ENCODE measurements at regions not wholly inside any gene's neighbourhood (a gene's known extent, or its start where the extent isn't known, plus 50 kb on each side); places are given as distances from the start of the nearest gene placed in this dataset.

DNA sequence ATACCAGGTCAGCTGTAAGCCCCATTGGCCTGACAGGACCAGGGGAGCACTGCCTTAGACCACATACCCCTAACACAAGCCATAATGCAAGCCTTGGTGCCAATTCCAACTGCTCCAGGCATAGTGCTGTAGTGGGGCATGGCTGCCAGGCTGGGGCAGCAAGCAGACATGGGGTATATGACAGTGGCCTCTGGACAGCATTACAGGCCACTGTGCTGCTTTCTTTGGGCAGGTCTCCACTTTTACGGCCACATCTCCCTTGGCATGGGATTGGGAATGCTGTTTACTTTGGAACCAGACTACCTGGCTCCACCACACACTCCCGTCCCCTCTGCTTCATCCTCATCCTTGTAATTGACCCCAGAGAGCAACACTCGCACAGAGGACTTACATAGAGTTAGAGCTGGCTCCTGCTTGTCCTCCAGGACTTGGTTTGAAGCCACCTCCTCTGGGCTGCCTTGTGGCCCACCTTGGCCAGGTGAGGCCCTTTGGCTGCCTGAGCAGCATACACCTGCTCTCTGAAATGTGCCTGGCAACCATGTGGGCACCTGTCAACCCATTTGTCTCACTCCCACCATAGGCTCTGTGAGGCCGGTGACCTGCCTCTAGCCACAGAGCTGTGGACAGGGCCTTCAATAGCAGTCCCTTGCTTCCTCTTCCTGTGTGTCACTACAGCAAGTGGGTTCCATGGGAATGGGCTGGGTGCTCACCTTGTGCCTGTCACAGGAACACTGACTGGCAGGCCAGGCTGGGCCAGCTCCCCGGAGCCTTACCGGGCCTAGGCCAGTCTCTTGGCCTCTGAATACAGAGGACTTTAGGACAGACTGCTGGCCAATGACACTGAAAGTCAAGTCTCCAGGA is 262.6 kb upstream of the HS6ST1 start:
- Histone ChIP-seq H3K27ac (ENCODE audit: low read depth, low read length) (no peak overlapping the region), H4K20me1 (ENCODE audit: control insufficient read depth, insufficient read depth, low read depth, low read length) (no peaks in the 10 kb centered on the region), H3K36me3 (ENCODE audit: control insufficient read depth, low read length) (no peaks in the 10 kb centered on the region), H3F3A (ENCODE audit: control insufficient read depth, insufficient read depth) (no peaks in the 10 kb centered on the region), H3K4me2 (ENCODE audit: low read length) (no peak overlapping the region), H3K9me2 (replicated peaks; ENCODE audit: control insufficient read depth, low read length) (no peaks in the 10 kb centered on the region), H3K4me1 (ENCODE audit: control insufficient read depth, low read length) (no peaks in the 10 kb centered on the region), H3K79me2 (ENCODE audit: control insufficient read depth, low read length) (no peaks in the 10 kb centered on the region), H3K4me3 (ENCODE audit: low read length) (no peak overlapping the region), H3K27me3 (ENCODE audit: control insufficient read depth, low read length) (no peaks in the 10 kb centered on the region), H3K9me3 (ENCODE audit: control insufficient read depth, insufficient read depth, low read length) (peaks cover 3% of the 10 kb centered on the region; the same call in 1 of the 2 replicates)
- no peak for TF ChIP-seq EZH2phosphoT487 (IDR thresholded peaks at IDR 0.05; ENCODE audit: borderline replicate concordance, low read length)
- TF ChIP-seq, protein P1, sequence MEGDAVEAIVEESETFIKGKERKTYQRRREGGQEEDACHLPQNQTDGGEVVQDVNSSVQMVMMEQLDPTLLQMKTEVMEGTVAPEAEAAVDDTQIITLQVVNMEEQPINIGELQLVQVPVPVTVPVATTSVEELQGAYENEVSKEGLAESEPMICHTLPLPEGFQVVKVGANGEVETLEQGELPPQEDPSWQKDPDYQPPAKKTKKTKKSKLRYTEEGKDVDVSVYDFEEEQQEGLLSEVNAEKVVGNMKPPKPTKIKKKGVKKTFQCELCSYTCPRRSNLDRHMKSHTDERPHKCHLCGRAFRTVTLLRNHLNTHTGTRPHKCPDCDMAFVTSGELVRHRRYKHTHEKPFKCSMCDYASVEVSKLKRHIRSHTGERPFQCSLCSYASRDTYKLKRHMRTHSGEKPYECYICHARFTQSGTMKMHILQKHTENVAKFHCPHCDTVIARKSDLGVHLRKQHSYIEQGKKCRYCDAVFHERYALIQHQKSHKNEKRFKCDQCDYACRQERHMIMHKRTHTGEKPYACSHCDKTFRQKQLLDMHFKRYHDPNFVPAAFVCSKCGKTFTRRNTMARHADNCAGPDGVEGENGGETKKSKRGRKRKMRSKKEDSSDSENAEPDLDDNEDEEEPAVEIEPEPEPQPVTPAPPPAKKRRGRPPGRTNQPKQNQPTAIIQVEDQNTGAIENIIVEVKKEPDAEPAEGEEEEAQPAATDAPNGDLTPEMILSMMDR (IDR thresholded peaks at IDR 0.05; ENCODE audit: low read depth, low read length, poor library complexity, severe bottlenecking): no peak

- no peak for TF ChIP-seq EZH2phosphoT487 (IDR thresholded peaks at IDR 0.05; ENCODE audit: borderline replicate concordance, low read length)
- TF ChIP-seq, protein P1 (IDR thresholded peaks at IDR 0.05; ENCODE audit: low read depth, low read length, poor library complexity, severe bottlenecking): no peak
- Histone ChIP-seq H4K20me1 (ENCODE audit: control insufficient read depth, insufficient read depth, low read depth, low read length) (no peaks in the 10 kb centered on the region), H3K27me3 (ENCODE audit: control insufficient read depth, low read length) (no peaks in the 10 kb centered on the region), H3K36me3 (ENCODE audit: control insufficient read depth, low read length) (no peaks in the 10 kb centered on the region), H3F3A (ENCODE audit: control insufficient read depth, insufficient read depth) (no peaks in the 10 kb centered on the region), H3K4me3 (ENCODE audit: low read length) (no peak overlapping the region), H3K9me3 (ENCODE audit: control insufficient read depth, insufficient read depth, low read length) (peaks cover 3% of the 10 kb centered on the region; the same call in 1 of the 2 replicates), H3K9me2 (replicated peaks; ENCODE audit: control insufficient read depth, low read length) (no peaks in the 10 kb centered on the region), H3K4me2 (ENCODE audit: low read length) (no peak overlapping the region), H3K4me1 (ENCODE audit: control insufficient read depth, low read length) (no peaks in the 10 kb centered on the region), H3K27ac (ENCODE audit: low read depth, low read length) (no peak overlapping the region), H3K79me2 (ENCODE audit: control insufficient read depth, low read length) (no peaks in the 10 kb centered on the region)
These were observed 263.2 kb upstream of the HS6ST1 start for GRCh38 chr2:128581849-128582244.

GRCh38 chr2:128584296-128584890 is 265.7 kb upstream of the HS6ST1 start:
- Histone ChIP-seq H3K4me2 (ENCODE audit: low read length) (no peak overlapping the region), H3K27ac (ENCODE audit: low read depth, low read length) (no peak overlapping the region), H3K9me3 (ENCODE audit: control insufficient read depth, insufficient read depth, low read length) (peaks cover 3% of the 10 kb centered on the region; the same call in 1 of the 2 replicates), H3F3A (ENCODE audit: control insufficient read depth, insufficient read depth) (no peaks in the 10 kb centered on the region), H3K4me3 (ENCODE audit: low read length) (no peak overlapping the region), H4K20me1 (ENCODE audit: control insufficient read depth, insufficient read depth, low read depth, low read length) (no peaks in the 10 kb centered on the region), H3K9me2 (replicated peaks; ENCODE audit: control insufficient read depth, low read length) (no peaks in the 10 kb centered on the region), H3K4me1 (ENCODE audit: control insufficient read depth, low read length) (no peaks in the 10 kb centered on the region), H3K79me2 (ENCODE audit: control insufficient read depth, low read length) (no peaks in the 10 kb centered on the region), H3K36me3 (ENCODE audit: control insufficient read depth, low read length) (no peaks in the 10 kb centered on the region), H3K27me3 (ENCODE audit: control insufficient read depth, low read length) (no peaks in the 10 kb centered on the region)
- TF ChIP-seq, protein P1 (IDR thresholded peaks at IDR 0.05; ENCODE audit: low read depth, low read length, poor library complexity, severe bottlenecking): no peak
- TF ChIP-seq EZH2phosphoT487 (IDR thresholded peaks at IDR 0.05; ENCODE audit: borderline replicate concordance, low read length): no peak

All from DOHH2 (cell line).